Prostate gland (tissue), 2 donors: ENCODE measurements at regions not wholly inside any gene's neighbourhood (a gene's known extent, or its start where the extent isn't known, plus 50 kb on each side); places are given as distances from the start of the nearest gene placed in this dataset.

Experiments used
- DNase-seq: peaks from one replicate; pipeline ENCODE4 v3.0.0-alpha.2; 2019; ENCODE audit warnings: low spot score
- H3K27ac ChIP-seq, 2 donors: fragments of 200-600 bp; sonication (generic); 2 replicates each; pipeline ENCODE4 v1.5.1; 2017 to 2019
- H3K27me3 ChIP-seq: fragments of 200-600 bp; sonication (generic); replicated peaks from 2 replicates; pipeline ENCODE4 v1.5.1; 2019; ENCODE audit not compliant: insufficient read depth
- H3K36me3 ChIP-seq, 2 donors: fragments of 200-600 bp; sonication (generic); 1 replicate in 1 of 2; 2 replicates in 1 of 2; pipeline versions ENCODE4 v1.5.1 to v1.8.1; 2017 to 2019
- H3K4me1 ChIP-seq: fragments of 200-600 bp; sonication (generic); replicated peaks from 2 replicates; pipeline ENCODE4 v1.5.1; 2019
- H3K4me3 ChIP-seq, 2 donors: fragments of 200-600 bp; sonication (generic); 2 replicates each; pipeline ENCODE4 v1.5.1; 2017 to 2019
- H3K9me3 ChIP-seq: fragments of 200-600 bp; sonication (generic); 2 replicates; pipeline ENCODE4 v1.5.1; 2017
- CTCF ChIP-seq, 4 experiments: fragments of 200-600 bp in 2 of 4; fragments of 450-650 bp in 2 of 4; sonication (generic) in 2 of 4; IDR thresholded peaks; 1 replicate in 3 of 4; 2 replicates in 1 of 4; pipeline ENCODE4 v1.5.1; 2016 to 2019; ENCODE audit warnings: antibody characterized with exemption in 4 of 4, mild to moderate bottlenecking in 2 of 4, moderate library complexity in 2 of 4
- POLR2A ChIP-seq: fragments of 450-650 bp; IDR thresholded peaks from one replicate; pipeline ENCODE4 v1.6.1; 2016; ENCODE audit warnings: antibody characterized with exemption, mild to moderate bottlenecking
- POLR2AphosphoS5 ChIP-seq: sonication (generic); formaldehyde crosslinking; IDR thresholded peaks from one replicate; pipeline ENCODE4 v1.6.1; 2017; ENCODE audit warnings: antibody characterized with exemption
- WGBS: methylation state at CpG from one replicate; pipeline ENCODE4 v1.1.5; 2018; 5-methylcytosine and 5-hydroxymethylcytosine counted together
- intact Hi-C: fragments of 100-400 bp; cut with DNase I; formaldehyde crosslinking; loops from one replicate; pipeline ENCODE4 v1.14.2; 2022

- Histone ChIP-seq H3K9me3 (no peaks in the 10 kb centered on the region), H3K27me3 (no peaks in the 10 kb centered on the region), H3K4me3 (no peak overlapping the region), H3K27ac (no peak overlapping the region), H3K4me1 (no peaks in the 10 kb centered on the region), H3K36me3 (no peaks in the 10 kb centered on the region)
- no peak for TF ChIP-seq POLR2AphosphoS5
- TF ChIP-seq POLR2A, result no peak
- TF ChIP-seq CTCF (IDR thresholded peaks at IDR 0.05), result no peak
- no peak for DNase-seq
- WGBS, result 90% methylated on average over 4 of the region's 4 CpGs
- intact Hi-C loops, result no loop called here
These were observed 89.1 kb upstream of the PROX1 start for GRCh38 chr1:213898684-213899083.

- Histone ChIP-seq H3K4me3 (no peak overlapping the region), H3K27me3 (no peaks in the 10 kb centered on the region), H3K9me3 (no peaks in the 10 kb centered on the region), H3K4me1 (no peaks in the 10 kb centered on the region), H3K36me3 (no peaks in the 10 kb centered on the region), H3K27ac (no peak overlapping the region)
- no peak for DNase-seq
- intact Hi-C loops, result no loop called here
- TF ChIP-seq CTCF (IDR thresholded peaks at IDR 0.05) (no peak), POLR2AphosphoS5 (no peak), POLR2A (no peak)
- 79% methylated on average over 4 of the region's 4 CpGs for WGBS
These were observed 88.4 kb upstream of the PROX1 start for GRCh38 chr1:213899413-213899812.

- Histone ChIP-seq H3K9me3 (no peaks in the 10 kb centered on the region), H3K27me3 (no peaks in the 10 kb centered on the region), H3K4me3 (no peak overlapping the region), H3K36me3 (no peaks in the 10 kb centered on the region), H3K4me1 (no peaks in the 10 kb centered on the region), H3K27ac (no peak overlapping the region)
- TF ChIP-seq POLR2AphosphoS5 (no peak), POLR2A (no peak), CTCF (IDR thresholded peaks at IDR 0.05) (no peak)
- intact Hi-C loops, result no loop called here
- DNase-seq, result no peak
- 62% methylated on average over 13 of the region's 13 CpGs for WGBS
These were observed 82.4 kb upstream of the PROX1 start for GRCh38 chr1:213905344-213905743.

GRCh38 chr1:213908521-213908920, 79.3 kb upstream of the PROX1 start:
- Histone ChIP-seq H3K27ac (no peak overlapping the region), H3K4me1 (no peaks in the 10 kb centered on the region), H3K9me3 (no peaks in the 10 kb centered on the region), H3K4me3 (no peak overlapping the region), H3K27me3 (no peaks in the 10 kb centered on the region), H3K36me3 (no peaks in the 10 kb centered on the region)
- intact Hi-C loops, result no loop called here
- no peak for DNase-seq
- TF ChIP-seq CTCF (IDR thresholded peaks at IDR 0.05) (no peak), POLR2AphosphoS5 (no peak), POLR2A (no peak)
- WGBS, result 98% methylated on average over 4 of the region's 4 CpGs

- no peak for DNase-seq
- H3K4me1 ChIP-seq, result no peaks in the 10 kb centered on the region
- H3K27ac ChIP-seq, result no peak overlapping the region
- 62% methylated on average over 6 of the region's 6 CpGs for WGBS
- no peaks in the 10 kb centered on the region for H3K36me3 ChIP-seq
- TF ChIP-seq CTCF (IDR thresholded peaks at IDR 0.05), result no peak
- no peak for TF ChIP-seq POLR2A
- TF ChIP-seq POLR2AphosphoS5, result no peak
- no peaks in the 10 kb centered on the region for H3K9me3 ChIP-seq
- H3K4me3 ChIP-seq, result no peak overlapping the region
- H3K27me3 ChIP-seq, result no peaks in the 10 kb centered on the region
- intact Hi-C loops, result no loop called here
These were observed 73.4 kb upstream of the PROX1 start for GRCh38 chr1:213914392-213914791.
